ENCODE measurements at regions not wholly inside any gene's neighbourhood (a gene's known extent, or its start where the extent isn't known, plus 50 kb on each side); places are given as distances from the start of the nearest gene placed in this dataset.

DNA sequence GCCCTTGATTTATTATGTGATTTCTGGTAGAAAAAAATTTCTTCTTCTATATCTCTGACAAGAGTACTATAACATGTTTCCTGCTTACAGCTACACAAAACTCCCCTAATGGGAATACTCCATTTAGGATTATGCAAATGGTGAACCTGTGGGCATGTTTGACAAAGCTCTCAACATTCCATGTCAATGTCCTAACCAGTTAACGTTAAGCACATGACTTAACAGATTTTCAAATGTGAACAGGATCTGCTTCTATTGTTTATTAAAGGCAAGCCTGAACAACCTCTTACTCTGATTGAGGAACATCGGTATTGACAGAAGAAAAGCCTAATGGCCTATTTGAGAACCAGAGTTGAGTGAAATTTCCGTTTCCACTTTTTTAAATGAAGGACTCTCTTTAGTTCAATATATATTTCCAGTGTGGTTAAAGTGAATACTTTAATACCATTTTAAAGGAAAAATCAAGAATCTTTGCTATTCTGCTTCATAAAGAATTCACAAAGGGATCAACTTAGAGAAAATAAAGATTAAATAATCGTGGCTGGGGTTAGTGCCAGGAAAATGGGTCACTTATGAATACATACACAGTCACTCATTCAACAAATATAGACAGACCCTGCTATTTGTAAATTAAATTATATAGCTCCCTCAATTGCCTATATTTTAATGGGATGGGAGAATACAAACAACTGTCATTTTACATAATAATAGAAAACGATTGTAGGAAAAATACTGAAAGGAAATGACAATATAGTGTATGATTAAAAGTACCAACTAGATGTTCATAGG lies 300.3 kb upstream of the CBLB start:
- no peak for TF ChIP-seq CTCF (conservative IDR thresholded peaks at IDR 0.05; ENCODE audit: low read depth, low read length)
- DNase-seq (ENCODE audit: low read depth) = no peak
- H3K4me3 ChIP-seq (ENCODE audit: low read depth, low read length) = no peak overlapping the region

- no peak for TF ChIP-seq CTCF (conservative IDR thresholded peaks at IDR 0.05; ENCODE audit: low read depth, low read length)
- DNase-seq (ENCODE audit: low read depth) = no peak
- no peak overlapping the region for H3K4me3 ChIP-seq (ENCODE audit: low read depth, low read length)
Observed at GRCh38 chr3:106170636-106171035, 301.8 kb upstream of the CBLB start.

GRCh38 chr3:106172101-106172500 lies 303.3 kb upstream of the CBLB start:
- no peak for TF ChIP-seq CTCF (conservative IDR thresholded peaks at IDR 0.05; ENCODE audit: low read depth, low read length)
- DNase-seq (ENCODE audit: low read depth) = no peak
- no peak overlapping the region for H3K4me3 ChIP-seq (ENCODE audit: low read depth, low read length)

- DNase-seq (ENCODE audit: low read depth) = no peak
- TF ChIP-seq CTCF (conservative IDR thresholded peaks at IDR 0.05; ENCODE audit: low read depth, low read length) = no peak
- no peak overlapping the region for H3K4me3 ChIP-seq (ENCODE audit: low read depth, low read length)
Observed at GRCh38 chr3:106172780-106173179, 304.0 kb upstream of the CBLB start.

- no peak for TF ChIP-seq CTCF (conservative IDR thresholded peaks at IDR 0.05; ENCODE audit: low read depth, low read length)
- DNase-seq (ENCODE audit: low read depth) = no peak
- H3K4me3 ChIP-seq (ENCODE audit: low read depth, low read length) = no peak overlapping the region
Observed at GRCh38 chr3:106175276-106175675, 306.5 kb upstream of the CBLB start.

GRCh38 chr3:106176734-106177133 lies 307.9 kb upstream of the CBLB start:
- no peak for TF ChIP-seq CTCF (conservative IDR thresholded peaks at IDR 0.05; ENCODE audit: low read depth, low read length)
- no peak overlapping the region for H3K4me3 ChIP-seq (ENCODE audit: low read depth, low read length)
- no peak for DNase-seq (ENCODE audit: low read depth)

DNA sequence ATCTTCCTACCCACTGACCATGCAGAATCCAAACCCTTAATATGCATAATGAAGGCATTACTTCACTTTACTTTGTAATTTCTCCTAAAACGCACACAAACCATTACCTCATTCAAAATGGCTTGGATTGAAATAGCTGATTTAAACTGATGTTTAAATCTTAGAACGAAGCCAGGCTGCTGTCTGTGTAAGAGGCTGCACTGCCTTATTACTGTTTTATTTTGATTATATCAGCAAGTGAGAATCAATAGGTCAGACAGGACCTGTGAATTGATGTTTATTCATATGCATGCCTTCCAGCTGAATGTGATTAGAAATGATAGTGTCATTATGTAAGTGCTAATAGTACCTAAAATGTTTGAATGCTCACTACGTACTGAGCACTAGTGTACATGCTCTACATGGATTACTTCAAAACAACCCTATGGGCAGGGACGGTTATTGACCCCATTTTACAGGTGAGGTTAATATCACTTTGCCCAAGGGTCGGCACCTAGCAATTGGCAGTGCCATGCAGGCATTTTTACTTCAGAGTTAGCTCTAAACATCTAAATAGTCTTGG lies 314.2 kb upstream of the CBLB start:
- H3K4me3 ChIP-seq (ENCODE audit: low read depth, low read length) = no peak overlapping the region
- no peak for TF ChIP-seq CTCF (conservative IDR thresholded peaks at IDR 0.05; ENCODE audit: low read depth, low read length)
- DNase-seq (ENCODE audit: low read depth) = no peak
